K562 (cell line): ENCODE measurements at regions not wholly inside any gene's neighbourhood (a gene's known extent, or its start where the extent isn't known, plus 50 kb on each side); places are given as distances from the start of the nearest gene placed in this dataset.

ENCODE experiments used
- ATAC-seq: fragments of 200-7000 bp; cut with Tn5 transposase; 3 replicates; pipeline ENCODE4 v1.9.1; 2020; ENCODE audit warnings: moderate library complexity
- BruUV-seq: library from RNA; stranded (reverse); fragments of 400-500 nt; replicated peaks from 2 replicates; lab custom pipeline; 2021; lab: Mats Ljungman, UMichigan
- CTCF ChIA-PET: fragments of 300-600 bp; formaldehyde crosslinking; extraction: SDS; loops from one replicate; lab custom pipeline; 2021; ENCODE audit warnings: low intra/inter-chr PET ratio; lab: Yijun Ruan, JAX
- POLR2A ChIA-PET: fragments of 300-600, 350-650 bp; sonication (Branson Sonifier 250); formaldehyde crosslinking; extraction: SDS; loops from one replicate; lab custom pipeline; 2021; ENCODE audit warnings: antibody characterized with exemption, inconsistent platforms; lab: Yijun Ruan, JAX
- DNase-seq, 4 experiments: peaks; one replicate each; pipeline versions ENCODE4 v3.0.0 to v3.0.0-alpha.2; 2011 to 2018; ENCODE audit warnings: low spot score in 3 of 4, mixed read lengths in 3 of 4; ENCODE audit errors: extremely low read depth in 1 of 4
- FAIRE-seq: peaks from 2 replicates; lab custom pipeline; 2011; peaks lifted over from hg19 to GRCh38; lab: Jason Lieb, UNC
- H2AFZ ChIP-seq: 2 replicates; pipeline ENCODE4 v1.6.0; 2011; ENCODE audit warnings: low read depth, low read length, control low read depth, inconsistent platforms
- H3K27ac ChIP-seq: fragments of 200-600 bp; 3 replicates; pipeline ENCODE4 v1.8.0; 2011; ENCODE audit warnings: low read depth, mild to moderate bottlenecking, control low read depth, inconsistent platforms, low read length, moderate library complexity, mixed read lengths; ENCODE audit errors: extremely low read depth
- H3K27me3 ChIP-seq, 2 experiments: fragments of 300-600 bp in 1 of 2; 2 replicates in 1 of 2; 3 replicates in 1 of 2; pipeline versions ENCODE4 v1.6.0 to v1.8.0; 2011; ENCODE audit warnings: inconsistent platforms in 2 of 2, low read length in 2 of 2, mild to moderate bottlenecking in 1 of 2, mixed read lengths in 1 of 2, moderate library complexity in 1 of 2; ENCODE audit not compliant: control insufficient read depth in 2 of 2, insufficient read depth in 2 of 2
- H3K36me3 ChIP-seq: fragments of 300-600 bp; 3 replicates; pipeline ENCODE4 v1.8.0; 2011; ENCODE audit warnings: mild to moderate bottlenecking, low read length, inconsistent platforms; ENCODE audit not compliant: control insufficient read depth, insufficient read depth
- H3K4me1 ChIP-seq, 2 experiments: fragments of 200-600 bp in 1 of 2; replicated peaks in 1 of 2; 2 replicates in 1 of 2; 3 replicates in 1 of 2; pipeline versions ENCODE4 v1.5.1 to v1.8.0; 2011; ENCODE audit warnings: inconsistent platforms in 2 of 2, low read length in 2 of 2, mild to moderate bottlenecking in 1 of 2, mixed read lengths in 1 of 2, moderate library complexity in 1 of 2; ENCODE audit not compliant: control insufficient read depth in 2 of 2, insufficient read depth in 2 of 2
- H3K4me2 ChIP-seq: 2 replicates; pipeline ENCODE4 v1.6.1; 2011; ENCODE audit warnings: low read length, control low read depth, inconsistent platforms, mixed read lengths; ENCODE audit not compliant: insufficient read depth
- H3K4me3 ChIP-seq: fragments of 200-600 bp; sonication (generic), shearing (Covaris generic); 2 replicates; pipeline ENCODE4 v1.5.1; 2016; ENCODE audit warnings: control low read depth, inconsistent platforms
- H3K79me2 ChIP-seq: fragments of 200-600 bp; 3 replicates; pipeline ENCODE4 v1.8.0; 2011; ENCODE audit warnings: low read length, inconsistent platforms; ENCODE audit not compliant: control insufficient read depth, insufficient read depth
- H3K9ac ChIP-seq, 2 experiments: 2 replicates each; pipeline versions ENCODE4 v1.6.0 to v1.6.1; 2011; ENCODE audit warnings: low read depth in 2 of 2, low read length in 2 of 2, control low read depth in 1 of 2, inconsistent platforms in 1 of 2, mild to moderate bottlenecking in 1 of 2, mixed read lengths in 1 of 2; ENCODE audit not compliant: insufficient read depth in 1 of 2
- H3K9me1 ChIP-seq: one replicate; pipeline ENCODE4 v1.6.0; 2011; ENCODE audit warnings: inconsistent platforms, mild to moderate bottlenecking, low read length, moderate library complexity; ENCODE audit not compliant: control insufficient read depth, insufficient read depth
- H3K9me3 ChIP-seq: replicated peaks from 2 replicates; pipeline ENCODE4 v1.5.1; 2011; ENCODE audit warnings: low read depth, low read length, inconsistent platforms; ENCODE audit not compliant: control insufficient read depth, insufficient read depth
- H4K20me1 ChIP-seq: replicated peaks from 2 replicates; pipeline ENCODE4 v1.6.1; 2011; ENCODE audit warnings: low read length, inconsistent platforms, mixed read lengths; ENCODE audit not compliant: control insufficient read depth, insufficient read depth
- ATF1 ChIP-seq, 2 experiments: fragments of 450-650 bp in 1 of 2; IDR thresholded peaks; 2 replicates each; pipeline ENCODE4 v1.6.1; 2016; ENCODE audit warnings: missing compliant biosample characterization in 1 of 2, missing genetic modification characterization in 1 of 2
- CHD1 ChIP-seq: fragments of 200-600 bp; sonication (generic); IDR thresholded peaks from one replicate; pipeline ENCODE4 v1.6.1; 2012; ENCODE audit warnings: mild to moderate bottlenecking, moderate library complexity, low read length, inconsistent platforms
- FUS ChIP-seq: fragments of 200-400 bp; formaldehyde crosslinking; optimal IDR thresholded peaks from 2 replicates; pipeline ENCODE3; 2017; ENCODE audit warnings: low read depth, low read length
- GABPA ChIP-seq: fragments of 200-800 bp; sonication (Bioruptor generic); conservative IDR thresholded peaks from 2 replicates; pipeline ENCODE4 v1.6.1; 2016; ENCODE audit warnings: low read depth, missing genetic modification characterization, missing compliant biosample characterization
- NR4A1 ChIP-seq, 2 experiments: fragments of 250-450 bp in 1 of 2; fragments of 450-650 bp in 1 of 2; sonication (Bioruptor Pico) in 1 of 2; IDR thresholded peaks; 2 replicates each; pipeline versions ENCODE4 v1.4.0 to v1.6.1; 2016 to 2020; ENCODE audit warnings: mild to moderate bottlenecking in 2 of 2, missing compliant biosample characterization in 1 of 2, missing genetic modification characterization in 1 of 2, moderate library complexity in 1 of 2
- RBM14 ChIP-seq: fragments of 200-400 bp; formaldehyde crosslinking; IDR thresholded peaks from 2 replicates; pipeline ENCODE4 v1.6.1; 2018; ENCODE audit warnings: low read depth, mild to moderate bottlenecking, low read length, moderate library complexity, borderline replicate concordance; ENCODE audit not compliant: insufficient read depth
- ZNF174 ChIP-seq: fragments of 250-450 bp; sonication (Bioruptor Pico); IDR thresholded peaks from 2 replicates; pipeline ENCODE4 v1.4.0; 2020; ENCODE audit warnings: mild to moderate bottlenecking
- ZNF551 ChIP-seq: fragments of 250-450 bp; sonication (Bioruptor Pico); IDR thresholded peaks from 2 replicates; pipeline ENCODE4 v1.5.0; 2021; ENCODE audit warnings: mild to moderate bottlenecking, moderate library complexity
- WGBS: fragments of 100-300 bp; shearing (Covaris generic); methylation state at CpG from one replicate; pipeline ENCODE4 v1.1.6; 2016; ENCODE audit warnings: low coverage, mixed read lengths; ENCODE audit not compliant: insufficient coverage; ENCODE audit errors: missing lambda C conversion rate; 5-methylcytosine and 5-hydroxymethylcytosine counted together
- in situ Hi-C: fragments of 300-500 bp; cut with MboI; formaldehyde crosslinking; loops from 4 replicates; pipeline ENCODE4 v1.15.0; 2018; ENCODE audit warnings: inconsistent platforms, mixed read lengths
- intact Hi-C: fragments of 100-400 bp; cut with micrococcal nuclease; formaldehyde crosslinking; loops from 2 replicates; pipeline ENCODE4 v1.14.2; 2022

GRCh38 chr18:22320155-22320554, 97.6 kb downstream of the CTAGE1 start:
- no TSS peak for BruUV-seq
- ChIA-PET CTCF (no interaction called here), POLR2A (interaction anchor here (1.1 to 1.5 kb wide), 2 partner anchors 27 to 347 kb away, joined by 3 to 6 read pairs; no protein-coding TSS in a partner anchor)
- no peak overlapping the region for H3K9ac ChIP-seq
- H3K27me3 ChIP-seq = peaks cover 19 to 50% of the 10 kb centered on the region in 2 experiments
- H3K79me2 ChIP-seq = no peaks in the 10 kb centered on the region
- no peaks in the 10 kb centered on the region for H4K20me1 ChIP-seq
- in situ Hi-C loops (no loop called here), intact Hi-C loops (no loop called here)
- WGBS = 0% methylated on average over 4 of the region's 4 CpGs
- H3K4me2 ChIP-seq = no peak overlapping the region
- TF ChIP-seq CHD1 (no peak), ZNF551 (CRISPR knock-in tag) (no peak), GABPA (tag) (no peak), RBM14 (no peak), ZNF174 (CRISPR knock-in tag) (no peak), ATF1 (CRISPR knock-in tag; IDR thresholded peaks at IDR 0.05) (no peak), ATF1 (tag; IDR thresholded peaks at IDR 0.05) (no peak), FUS (no peak), NR4A1 (CRISPR knock-in tag; IDR thresholded peaks at IDR 0.05) (no peak), NR4A1 (tag; IDR thresholded peaks at IDR 0.05) (no peak)
- H3K4me1 ChIP-seq = peaks cover 0 to 4% of the 10 kb centered on the region in 2 experiments; a peak in 1 of 5 replicates
- no peak overlapping the region for H3K4me3 ChIP-seq
- H3K36me3 ChIP-seq = no peaks in the 10 kb centered on the region
- H3K9me1 ChIP-seq = no peaks in the 10 kb centered on the region
- H3K27ac ChIP-seq = no peak overlapping the region
- H3K9me3 ChIP-seq = no peaks in the 10 kb centered on the region
- ATAC-seq (no peak), DNase-seq (no peak), FAIRE-seq (no peak)
- H2AFZ ChIP-seq = no peak overlapping the region
